ENCODE measurements at regions not wholly inside any gene's neighbourhood (a gene's known extent, or its start where the extent isn't known, plus 50 kb on each side); places are given as distances from the start of the nearest gene placed in this dataset.

- TF ChIP-seq CTCF (IDR thresholded peaks at IDR 0.05; ENCODE audit: insufficient read depth, low read length) (no peak), POLR2AphosphoS5 (IDR thresholded peaks at IDR 0.05; ENCODE audit: low read depth) (no peak), GABPA (IDR thresholded peaks at IDR 0.05; ENCODE audit: low read depth) (no peak), SPI1 (IDR thresholded peaks at IDR 0.05; ENCODE audit: borderline replicate concordance, low read depth) (no peak), REST (IDR thresholded peaks at IDR 0.05; ENCODE audit: insufficient replicate concordance, low read depth) (no peak)
- H3K27ac ChIP-seq (replicated peaks) = no peak overlapping the region
- H3K4me3 ChIP-seq (replicated peaks; ENCODE audit: insufficient read depth, low read length) = no peak overlapping the region
- no peak for DNase-seq (ENCODE audit: low read depth in 1 of 2, low spot score in 1 of 2)
- no peaks in the 10 kb centered on the region for H3K27me3 ChIP-seq (ENCODE audit: insufficient read depth, poor library complexity, severe bottlenecking)
Observed at GRCh38 chr5:90022002-90022710, 387.4 kb downstream of the CETN3 start.

- no peak for DNase-seq (ENCODE audit: low read depth in 1 of 2, low spot score in 1 of 2)
- Histone ChIP-seq H3K27me3 (ENCODE audit: insufficient read depth, poor library complexity, severe bottlenecking) (no peaks in the 10 kb centered on the region), H3K27ac (replicated peaks) (no peak overlapping the region), H3K4me3 (replicated peaks; ENCODE audit: insufficient read depth, low read length) (no peak overlapping the region)
- TF ChIP-seq CTCF (IDR thresholded peaks at IDR 0.05; ENCODE audit: insufficient read depth, low read length) (no peak), POLR2AphosphoS5 (IDR thresholded peaks at IDR 0.05; ENCODE audit: low read depth) (no peak), GABPA (IDR thresholded peaks at IDR 0.05; ENCODE audit: low read depth) (no peak), REST (IDR thresholded peaks at IDR 0.05; ENCODE audit: insufficient replicate concordance, low read depth) (no peak), SPI1 (IDR thresholded peaks at IDR 0.05; ENCODE audit: borderline replicate concordance, low read depth) (no peak)
Observed at GRCh38 chr5:90020575-90021538, 388.7 kb downstream of the CETN3 start.

- TF ChIP-seq REST (IDR thresholded peaks at IDR 0.05; ENCODE audit: insufficient replicate concordance, low read depth) (no peak), SPI1 (IDR thresholded peaks at IDR 0.05; ENCODE audit: borderline replicate concordance, low read depth) (no peak), POLR2AphosphoS5 (IDR thresholded peaks at IDR 0.05; ENCODE audit: low read depth) (no peak), CTCF (IDR thresholded peaks at IDR 0.05; ENCODE audit: insufficient read depth, low read length) (no peak), GABPA (IDR thresholded peaks at IDR 0.05; ENCODE audit: low read depth) (no peak)
- no peak overlapping the region for H3K27ac ChIP-seq (replicated peaks)
- no peaks in the 10 kb centered on the region for H3K27me3 ChIP-seq (ENCODE audit: insufficient read depth, poor library complexity, severe bottlenecking)
- H3K4me3 ChIP-seq (replicated peaks; ENCODE audit: insufficient read depth, low read length) = no peak overlapping the region
- DNase-seq (ENCODE audit: low read depth in 1 of 2, low spot score in 1 of 2) = no peak
Observed at GRCh38 chr5:90017239-90017638, 392.3 kb downstream of the CETN3 start.
